Activated T-helper 17 cell treated with anti-CD3 and anti-CD28 coated beads, Interleukin-2, amount 50 U/mL, for 72 hours (primary cell): ENCODE measurements at regions not wholly inside any gene's neighbourhood (a gene's known extent, or its start where the extent isn't known, plus 50 kb on each side); places are given as distances from the start of the nearest gene placed in this dataset.

Experiments
- ATAC-seq: fragments of 150-1000 bp; cut with Tn5 transposase; replicated peaks from 2 replicates; pipeline ENCODE4 v1.10.0; 2021; ENCODE audit warnings: mild to moderate bottlenecking, moderate library complexity
- H3K27ac Mint-ChIP-seq: one replicate; pipeline ENCODE4 v1.8.0; 2022; ENCODE audit warnings: mixed read lengths
- H3K27me3 Mint-ChIP-seq: one replicate; pipeline ENCODE4 v1.8.0; 2022; ENCODE audit warnings: mixed read lengths
- H3K36me3 Mint-ChIP-seq: one replicate; pipeline ENCODE4 v1.8.0; 2022; ENCODE audit warnings: low read depth, mild to moderate bottlenecking, mixed read lengths
- H3K4me1 Mint-ChIP-seq: one replicate; pipeline ENCODE4 v1.8.0; 2022; ENCODE audit warnings: mixed read lengths
- H3K4me3 Mint-ChIP-seq: one replicate; pipeline ENCODE4 v1.8.0; 2022; ENCODE audit warnings: mild to moderate bottlenecking, mixed read lengths
- H3K9me3 Mint-ChIP-seq: one replicate; pipeline ENCODE4 v1.8.0; 2022; ENCODE audit warnings: mixed read lengths

DNA sequence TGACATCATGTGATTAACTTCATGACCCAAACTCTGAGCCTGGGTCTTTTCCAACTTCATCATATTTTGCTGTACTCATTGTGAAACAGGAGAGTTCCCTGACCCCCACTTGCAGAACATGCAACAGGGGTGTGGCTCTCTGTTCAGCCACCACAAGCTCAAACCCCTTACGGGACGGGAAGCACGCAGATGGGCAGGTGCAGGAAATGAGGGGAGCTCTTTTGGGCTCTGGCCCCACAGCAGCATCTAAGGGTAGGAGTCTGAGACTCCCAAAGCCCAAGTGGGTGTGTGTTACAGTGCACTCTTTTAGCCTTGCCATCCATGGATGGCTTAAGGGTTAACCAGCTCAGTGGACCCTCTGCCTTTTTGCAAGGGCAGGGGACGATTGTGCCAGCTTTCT lies 599.5 kb upstream of the SMIM31 start:
- ATAC-seq, result no peak
- H3K27me3 Mint-ChIP-seq, result no peaks in the 10 kb centered on the region
- H3K4me3 Mint-ChIP-seq, result no peak overlapping the region
- no peak overlapping the region for H3K27ac Mint-ChIP-seq
- no peaks in the 10 kb centered on the region for H3K4me1 Mint-ChIP-seq
- no peaks in the 10 kb centered on the region for H3K36me3 Mint-ChIP-seq
- H3K9me3 Mint-ChIP-seq, result no peaks in the 10 kb centered on the region

DNA sequence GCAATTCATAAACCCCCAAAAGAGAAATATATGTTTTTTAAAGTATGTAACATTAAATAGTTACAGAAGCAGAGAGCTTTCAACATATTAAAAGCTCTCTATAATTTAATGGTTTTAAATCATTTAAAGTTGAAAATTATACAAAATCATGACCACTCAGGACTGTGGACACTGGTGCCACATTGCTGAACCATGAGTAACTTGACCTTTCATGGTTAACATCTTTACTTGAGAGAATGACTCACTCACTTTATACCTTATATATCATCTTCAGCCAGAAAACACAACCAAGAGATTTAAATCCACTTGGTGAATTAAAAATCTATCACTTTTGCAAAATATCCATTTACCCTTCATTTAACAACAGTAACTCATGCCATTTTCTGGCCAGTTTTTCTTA lies 584.3 kb upstream of the SMIM31 start:
- Mint-ChIP-seq H3K9me3 (no peaks in the 10 kb centered on the region), H3K27ac (no peak overlapping the region), H3K4me1 (no peaks in the 10 kb centered on the region), H3K36me3 (no peaks in the 10 kb centered on the region), H3K27me3 (no peaks in the 10 kb centered on the region), H3K4me3 (no peak overlapping the region)
- ATAC-seq, result no peak

- no peak overlapping the region for H3K4me3 Mint-ChIP-seq
- H3K27ac Mint-ChIP-seq, result no peak overlapping the region
- no peaks in the 10 kb centered on the region for H3K4me1 Mint-ChIP-seq
- no peaks in the 10 kb centered on the region for H3K9me3 Mint-ChIP-seq
- H3K36me3 Mint-ChIP-seq, result no peaks in the 10 kb centered on the region
- H3K27me3 Mint-ChIP-seq, result no peaks in the 10 kb centered on the region
- no peak for ATAC-seq
Observed at GRCh38 chr4:164177153-164177552, 576.8 kb upstream of the SMIM31 start.

- no peak overlapping the region for H3K27ac Mint-ChIP-seq
- H3K4me1 Mint-ChIP-seq, result no peaks in the 10 kb centered on the region
- no peaks in the 10 kb centered on the region for H3K9me3 Mint-ChIP-seq
- H3K4me3 Mint-ChIP-seq, result no peak overlapping the region
- H3K36me3 Mint-ChIP-seq, result no peaks in the 10 kb centered on the region
- H3K27me3 Mint-ChIP-seq, result no peaks in the 10 kb centered on the region
- no peak for ATAC-seq
Observed at GRCh38 chr4:164177753-164178152, 576.2 kb upstream of the SMIM31 start.

DNA sequence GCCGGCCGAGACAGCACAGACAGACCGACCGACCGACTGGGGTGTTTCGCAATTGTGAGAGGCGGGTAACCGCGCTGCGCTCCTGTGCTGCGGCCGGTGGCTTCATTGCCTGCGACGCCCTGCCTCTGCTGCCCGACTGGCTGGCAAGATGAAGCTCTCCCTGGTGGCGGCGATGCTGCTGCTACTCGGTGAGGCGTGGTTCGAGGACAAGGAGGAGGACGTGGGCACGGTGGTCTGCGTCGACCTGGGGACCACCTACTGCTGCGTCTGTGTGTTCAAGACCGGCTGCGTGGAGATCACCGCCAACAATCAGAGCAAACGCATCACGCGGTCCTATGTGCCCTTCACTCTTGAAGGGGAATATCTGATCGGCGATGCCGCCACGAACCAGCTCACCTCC lies 565.7 kb upstream of the SMIM31 start:
- no peak for ATAC-seq
- no peaks in the 10 kb centered on the region for H3K4me1 Mint-ChIP-seq
- no peaks in the 10 kb centered on the region for H3K9me3 Mint-ChIP-seq
- no peak overlapping the region for H3K27ac Mint-ChIP-seq
- H3K4me3 Mint-ChIP-seq, result no peak overlapping the region
- no peaks in the 10 kb centered on the region for H3K36me3 Mint-ChIP-seq
- H3K27me3 Mint-ChIP-seq, result no peaks in the 10 kb centered on the region

- no peaks in the 10 kb centered on the region for H3K27me3 Mint-ChIP-seq
- no peak overlapping the region for H3K4me3 Mint-ChIP-seq
- H3K36me3 Mint-ChIP-seq, result no peaks in the 10 kb centered on the region
- no peak overlapping the region for H3K27ac Mint-ChIP-seq
- ATAC-seq, result no peak
- H3K9me3 Mint-ChIP-seq, result no peaks in the 10 kb centered on the region
- H3K4me1 Mint-ChIP-seq, result no peaks in the 10 kb centered on the region
Observed at GRCh38 chr4:164192844-164193243, 561.1 kb upstream of the SMIM31 start.

GRCh38 chr4:164193676-164194075 lies 560.3 kb upstream of the SMIM31 start:
- H3K9me3 Mint-ChIP-seq, result no peaks in the 10 kb centered on the region
- H3K27ac Mint-ChIP-seq, result no peak overlapping the region
- no peak overlapping the region for H3K4me3 Mint-ChIP-seq
- no peak for ATAC-seq
- H3K4me1 Mint-ChIP-seq, result no peaks in the 10 kb centered on the region
- no peaks in the 10 kb centered on the region for H3K27me3 Mint-ChIP-seq
- no peaks in the 10 kb centered on the region for H3K36me3 Mint-ChIP-seq

GRCh38 chr4:164197556-164197955 lies 556.4 kb upstream of the SMIM31 start:
- no peak overlapping the region for H3K27ac Mint-ChIP-seq
- no peaks in the 10 kb centered on the region for H3K36me3 Mint-ChIP-seq
- H3K4me1 Mint-ChIP-seq, result no peaks in the 10 kb centered on the region
- H3K4me3 Mint-ChIP-seq, result no peak overlapping the region
- no peak for ATAC-seq
- H3K9me3 Mint-ChIP-seq, result no peaks in the 10 kb centered on the region
- H3K27me3 Mint-ChIP-seq, result peaks cover 3% of the 10 kb centered on the region

DNA sequence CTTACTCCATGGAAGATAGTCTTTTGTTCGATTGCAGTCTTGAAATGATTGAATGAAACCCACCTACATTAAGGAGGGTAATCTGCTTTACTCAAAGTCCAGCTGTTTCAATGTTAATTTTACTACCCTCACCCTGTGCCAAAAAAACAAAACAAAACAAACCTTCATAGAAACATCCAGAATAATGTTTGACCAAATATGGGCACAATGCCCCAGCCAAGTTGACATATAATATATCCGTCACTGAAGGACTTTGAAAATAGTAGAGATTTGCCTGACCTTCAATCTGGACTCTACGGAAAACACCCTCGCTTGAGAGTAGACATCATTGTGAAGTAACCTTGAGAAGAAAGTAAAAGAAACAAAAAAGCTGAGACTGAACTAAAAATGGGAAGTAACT lies 550.5 kb upstream of the SMIM31 start:
- no peak overlapping the region for H3K4me3 Mint-ChIP-seq
- H3K27ac Mint-ChIP-seq, result no peak overlapping the region
- no peaks in the 10 kb centered on the region for H3K9me3 Mint-ChIP-seq
- H3K27me3 Mint-ChIP-seq, result peaks cover 3% of the 10 kb centered on the region
- no peaks in the 10 kb centered on the region for H3K4me1 Mint-ChIP-seq
- ATAC-seq, result no peak
- no peaks in the 10 kb centered on the region for H3K36me3 Mint-ChIP-seq

DNA sequence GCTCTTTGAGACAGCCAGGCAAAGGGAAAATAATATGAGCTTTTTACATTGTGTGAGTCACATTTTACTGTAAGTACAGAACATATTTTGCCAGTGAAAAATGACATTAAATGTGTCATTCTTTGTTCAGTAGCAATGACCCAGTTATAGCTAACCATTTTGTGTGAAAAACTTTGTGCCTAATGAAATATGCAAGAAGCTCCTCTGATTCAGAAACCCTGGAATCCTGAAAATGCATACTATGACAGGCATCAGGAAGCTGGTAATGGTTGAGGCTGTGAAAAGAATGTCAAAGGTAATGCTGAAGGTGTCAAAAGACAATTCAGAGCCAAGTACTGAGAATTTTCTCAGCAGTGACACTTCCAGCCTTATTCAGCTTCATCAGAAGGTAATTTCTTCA lies 549.5 kb upstream of the SMIM31 start:
- H3K9me3 Mint-ChIP-seq, result no peaks in the 10 kb centered on the region
- no peak overlapping the region for H3K27ac Mint-ChIP-seq
- no peak for ATAC-seq
- no peak overlapping the region for H3K4me3 Mint-ChIP-seq
- H3K36me3 Mint-ChIP-seq, result no peaks in the 10 kb centered on the region
- H3K4me1 Mint-ChIP-seq, result no peaks in the 10 kb centered on the region
- peaks cover 3% of the 10 kb centered on the region for H3K27me3 Mint-ChIP-seq

DNA sequence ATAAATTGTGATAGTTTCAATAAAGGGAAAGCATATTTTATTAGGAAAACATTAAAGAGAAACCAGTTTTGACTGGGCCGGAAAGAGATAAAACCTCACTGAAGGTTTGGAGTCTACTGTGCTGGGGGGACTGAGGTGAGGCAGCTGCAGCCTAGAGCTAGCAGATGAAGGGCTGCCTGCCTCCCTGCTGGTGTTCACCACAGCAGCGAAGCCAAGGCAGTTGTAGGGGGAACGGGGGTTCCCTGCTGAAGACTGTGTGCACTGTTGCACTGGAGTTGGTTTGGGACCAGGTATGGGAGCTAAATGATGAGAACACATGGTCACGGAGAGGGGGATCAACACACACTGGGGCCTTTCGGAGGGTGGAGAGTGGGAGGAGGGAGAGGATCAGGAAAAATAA lies 546.5 kb upstream of the SMIM31 start:
- no peak overlapping the region for H3K27ac Mint-ChIP-seq
- ATAC-seq, result no peak
- no peaks in the 10 kb centered on the region for H3K36me3 Mint-ChIP-seq
- H3K4me3 Mint-ChIP-seq, result no peak overlapping the region
- H3K4me1 Mint-ChIP-seq, result no peaks in the 10 kb centered on the region
- H3K9me3 Mint-ChIP-seq, result peaks cover 6% of the 10 kb centered on the region
- H3K27me3 Mint-ChIP-seq, result no peaks in the 10 kb centered on the region

DNA sequence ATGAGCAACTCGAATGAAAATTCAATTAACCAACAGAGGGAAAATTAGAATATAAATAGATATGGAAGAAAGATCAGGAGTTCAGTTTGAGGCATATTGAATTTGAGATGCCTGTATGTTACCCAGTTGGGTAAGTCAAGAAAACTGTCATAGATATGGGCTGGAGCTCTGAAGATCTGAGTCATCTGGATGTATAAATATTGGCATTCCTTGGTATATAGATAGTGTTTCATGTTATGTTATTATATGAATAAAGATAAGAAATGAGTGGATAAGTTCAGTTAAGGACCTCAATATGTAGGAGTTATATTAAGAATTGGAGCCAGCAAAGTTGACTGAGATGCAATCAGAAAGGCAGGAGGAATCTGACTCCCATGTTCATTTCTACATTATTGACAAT lies 543.6 kb upstream of the SMIM31 start:
- Mint-ChIP-seq H3K4me3 (no peak overlapping the region), H3K27me3 (no peaks in the 10 kb centered on the region), H3K27ac (no peak overlapping the region), H3K36me3 (no peaks in the 10 kb centered on the region), H3K4me1 (no peaks in the 10 kb centered on the region), H3K9me3 (peaks cover 6% of the 10 kb centered on the region)
- no peak for ATAC-seq

DNA sequence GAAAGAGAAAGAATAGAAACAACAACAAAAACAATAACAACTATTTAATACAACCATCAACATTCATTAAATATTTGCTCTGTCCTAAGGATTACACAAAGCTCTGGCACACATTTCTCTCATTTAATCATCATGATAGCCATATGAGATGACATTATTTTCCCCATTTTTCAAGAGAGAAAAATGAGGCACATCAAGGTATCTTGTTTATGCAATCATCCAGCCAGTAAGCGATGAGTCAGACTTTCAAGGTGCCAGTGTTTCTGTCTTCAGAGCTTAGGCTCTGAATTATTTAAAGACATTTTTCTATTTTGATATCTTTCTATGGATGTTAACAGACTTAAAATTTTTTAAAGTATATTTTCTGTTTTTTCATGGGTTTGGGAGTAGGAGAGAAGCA lies 541.8 kb upstream of the SMIM31 start:
- H3K4me3 Mint-ChIP-seq, result no peak overlapping the region

DNA sequence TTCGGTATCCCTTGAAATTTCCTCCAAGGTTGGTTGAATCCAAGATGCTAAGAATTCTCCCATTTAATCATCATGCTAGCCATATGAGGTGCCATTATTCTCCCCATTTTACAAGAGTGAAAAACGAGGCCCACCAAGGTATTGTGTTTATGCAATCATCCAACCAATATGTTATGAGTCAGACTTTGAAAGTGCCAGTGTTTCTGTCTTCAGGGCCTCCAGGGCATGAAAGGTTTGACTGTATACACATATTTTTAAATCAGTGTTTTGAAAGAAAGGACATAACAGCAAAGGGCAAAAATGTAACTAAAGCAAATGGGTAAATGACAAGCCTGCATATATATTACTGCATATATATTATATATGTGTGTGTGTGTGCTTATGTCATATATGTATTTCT lies 541.2 kb upstream of the SMIM31 start:
- Mint-ChIP-seq H3K4me3 (no peak overlapping the region), H3K4me1 (no peaks in the 10 kb centered on the region), H3K36me3 (no peaks in the 10 kb centered on the region), H3K27ac (no peak overlapping the region), H3K9me3 (peaks cover 6% of the 10 kb centered on the region), H3K27me3 (no peaks in the 10 kb centered on the region)
- ATAC-seq, result no peak

More for the DNA sequence above, 541.8 kb upstream of the SMIM31 start:
- no peaks in the 10 kb centered on the region for H3K4me1 Mint-ChIP-seq
- no peaks in the 10 kb centered on the region for H3K36me3 Mint-ChIP-seq
- H3K27ac Mint-ChIP-seq, result no peak overlapping the region
- peaks cover 6% of the 10 kb centered on the region for H3K9me3 Mint-ChIP-seq
- H3K27me3 Mint-ChIP-seq, result no peaks in the 10 kb centered on the region
- ATAC-seq, result no peak

DNA sequence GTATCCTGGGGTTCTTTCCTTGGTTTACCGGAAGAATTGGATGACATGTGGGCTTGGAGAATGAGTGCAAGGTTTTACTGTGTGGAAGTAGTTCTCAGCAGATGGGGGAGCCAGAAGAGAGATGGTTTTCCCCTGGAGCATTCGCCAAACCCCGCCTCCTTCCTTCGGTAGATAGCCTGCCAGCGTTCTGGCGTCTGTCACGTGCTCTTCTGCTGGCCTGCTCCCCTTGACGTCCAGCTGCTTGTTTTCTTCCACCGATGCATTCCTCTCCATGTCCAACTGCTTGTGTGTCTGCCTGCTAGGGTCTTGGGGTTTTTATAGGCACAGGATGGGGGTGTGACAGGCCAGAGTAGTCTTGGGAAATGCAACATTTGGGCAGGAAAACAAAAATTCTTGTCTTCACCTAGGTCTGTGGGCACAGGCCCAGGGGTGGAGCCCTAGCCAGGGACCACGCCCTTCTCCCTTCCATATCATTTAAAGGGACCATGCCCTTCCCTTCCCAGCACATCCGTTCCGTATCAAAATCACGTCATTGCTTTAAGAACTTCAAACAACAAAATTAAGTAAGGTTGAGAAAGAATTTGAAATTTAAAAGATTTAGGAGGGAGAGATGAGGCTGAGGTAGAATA lies 538.7 kb upstream of the SMIM31 start:
- no peak overlapping the region for H3K4me3 Mint-ChIP-seq
- no peak overlapping the region for H3K27ac Mint-ChIP-seq
- no peaks in the 10 kb centered on the region for H3K36me3 Mint-ChIP-seq
- H3K9me3 Mint-ChIP-seq, result peaks cover 10% of the 10 kb centered on the region
- no peaks in the 10 kb centered on the region for H3K4me1 Mint-ChIP-seq
- H3K27me3 Mint-ChIP-seq, result no peaks in the 10 kb centered on the region
- no peak for ATAC-seq

DNA sequence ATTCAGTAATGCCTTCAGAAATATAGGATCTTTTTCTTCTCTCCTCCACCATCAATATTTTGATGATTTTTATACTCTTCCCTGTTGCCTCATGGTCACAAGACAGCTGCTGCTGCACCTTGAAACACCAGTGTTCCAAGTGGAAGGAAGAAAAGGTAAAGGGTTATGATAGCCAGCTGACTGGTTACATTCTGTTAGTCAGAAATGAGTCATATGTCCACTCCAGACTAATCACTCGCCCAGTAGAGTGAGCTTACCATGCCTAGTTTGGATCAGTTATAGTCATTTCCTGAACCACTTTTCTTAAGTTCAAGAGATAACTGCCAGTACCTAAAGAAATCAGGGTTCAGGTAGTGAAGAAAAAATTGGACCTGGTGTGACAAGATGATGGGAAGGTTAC lies 532.3 kb upstream of the SMIM31 start:
- no peak for ATAC-seq
- H3K27me3 Mint-ChIP-seq, result no peaks in the 10 kb centered on the region
- no peaks in the 10 kb centered on the region for H3K36me3 Mint-ChIP-seq
- peaks cover 8% of the 10 kb centered on the region for H3K9me3 Mint-ChIP-seq
- no peak overlapping the region for H3K4me3 Mint-ChIP-seq
- H3K4me1 Mint-ChIP-seq, result no peaks in the 10 kb centered on the region
- H3K27ac Mint-ChIP-seq, result no peak overlapping the region
